ENCODE measurements at regions not wholly inside any gene's neighbourhood (a gene's known extent, or its start where the extent isn't known, plus 50 kb on each side); places are given as distances from the start of the nearest gene placed in this dataset.

- TF ChIP-seq GATA2 (IDR thresholded peaks at IDR 0.05; ENCODE audit: low read depth, low read length), result no peak
- no peak for TF ChIP-seq GATA3 (IDR thresholded peaks at IDR 0.05; ENCODE audit: low read depth, low read length)
Measured at GRCh38 chr13:111899714-111900389, 167.1 kb upstream of the SOX1 start.

Measured in SH-SY5Y (cell line).